ENCODE measurements at regions not wholly inside any gene's neighbourhood (a gene's known extent, or its start where the extent isn't known, plus 50 kb on each side); places are given as distances from the start of the nearest gene placed in this dataset.
"Not testable (repeated sequence)": the region's sequence is repeated elsewhere in the genome, so short reads cannot be mapped to it uniquely, and the experiment has no call there.

DNA sequence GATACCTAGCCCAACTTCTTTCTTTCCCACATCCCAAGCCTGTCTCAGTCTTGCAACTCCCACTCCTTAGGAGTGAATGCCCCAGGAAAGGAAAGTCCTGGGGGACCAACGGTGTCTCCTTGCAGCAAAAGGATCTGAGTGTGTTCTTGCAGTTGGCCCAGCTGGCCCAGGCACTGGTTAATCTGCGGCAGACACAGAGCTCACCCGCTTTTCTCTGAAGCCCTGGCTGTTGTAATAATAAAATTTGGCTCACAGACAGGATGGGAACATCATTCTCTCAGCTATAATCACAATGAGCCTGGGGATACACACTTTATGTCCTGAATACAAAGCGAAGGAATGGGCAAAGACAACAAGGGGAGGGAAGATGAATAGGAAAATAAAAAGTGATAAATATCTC lies 185.6 kb upstream of the ADRA1D start:
- peak; percentile 60 for ATAC-seq
- TF ChIP-seq ZFP30 (CRISPR knock-in tag; IDR thresholded peaks at IDR 0.05) (no peak), PPARA (CRISPR knock-in tag; IDR thresholded peaks at IDR 0.05; ENCODE audit: borderline replicate concordance) (no peak), ESRRG (CRISPR knock-in tag; IDR thresholded peaks at IDR 0.05) (no peak), TSHZ2 (CRISPR knock-in tag; IDR thresholded peaks at IDR 0.05) (no peak)

GRCh38 chr20:4431446-4431845 lies 182.4 kb upstream of the ADRA1D start:
- TF ChIP-seq TOX (CRISPR knock-in tag; IDR thresholded peaks at IDR 0.05; ENCODE audit: borderline replicate concordance), result no peak
- TF ChIP-seq, protein P1, sequence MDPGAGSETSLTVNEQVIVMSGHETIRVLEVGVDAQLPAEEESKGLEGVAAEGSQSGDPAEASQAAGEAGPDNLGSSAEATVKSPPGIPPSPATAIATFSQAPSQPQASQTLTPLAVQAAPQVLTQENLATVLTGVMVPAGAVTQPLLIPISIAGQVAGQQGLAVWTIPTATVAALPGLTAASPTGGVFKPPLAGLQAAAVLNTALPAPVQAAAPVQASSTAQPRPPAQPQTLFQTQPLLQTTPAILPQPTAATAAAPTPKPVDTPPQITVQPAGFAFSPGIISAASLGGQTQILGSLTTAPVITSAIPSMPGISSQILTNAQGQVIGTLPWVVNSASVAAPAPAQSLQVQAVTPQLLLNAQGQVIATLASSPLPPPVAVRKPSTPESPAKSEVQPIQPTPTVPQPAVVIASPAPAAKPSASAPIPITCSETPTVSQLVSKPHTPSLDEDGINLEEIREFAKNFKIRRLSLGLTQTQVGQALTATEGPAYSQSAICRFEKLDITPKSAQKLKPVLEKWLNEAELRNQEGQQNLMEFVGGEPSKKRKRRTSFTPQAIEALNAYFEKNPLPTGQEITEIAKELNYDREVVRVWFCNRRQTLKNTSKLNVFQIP (CRISPR knock-in tag; IDR thresholded peaks at IDR 0.05; ENCODE audit: borderline replicate concordance, low read depth), result no peak
- TF ChIP-seq CSDC2 (CRISPR knock-in tag; IDR thresholded peaks at IDR 0.05), result no peak
- TF ChIP-seq ZNF8 (CRISPR knock-in tag; IDR thresholded peaks at IDR 0.05), result no peak
- TF ChIP-seq RARB (CRISPR knock-in tag; IDR thresholded peaks at IDR 0.05), result no peak
- TF ChIP-seq ARNTL (CRISPR knock-in tag; IDR thresholded peaks at IDR 0.05; ENCODE audit: borderline replicate concordance, low read depth), result no peak
- TF ChIP-seq ZNF70 (CRISPR knock-in tag; IDR thresholded peaks at IDR 0.05), result no peak
- no peak for TF ChIP-seq ZC3H10 (CRISPR knock-in tag; IDR thresholded peaks at IDR 0.05)
- TF ChIP-seq ZFP30 (CRISPR knock-in tag; IDR thresholded peaks at IDR 0.05), result no peak
- no peak for TF ChIP-seq BACH2 (CRISPR knock-in tag; IDR thresholded peaks at IDR 0.05; ENCODE audit: borderline replicate concordance)
- no peak for TF ChIP-seq ZNF565 (CRISPR knock-in tag; conservative IDR thresholded peaks at IDR 0.05; ENCODE audit: low read depth)
- TF ChIP-seq ESRRG (CRISPR knock-in tag; IDR thresholded peaks at IDR 0.05), result no peak
- no peak for TF ChIP-seq TSHZ2 (CRISPR knock-in tag; IDR thresholded peaks at IDR 0.05)
- no peak for TF ChIP-seq OSR1 (CRISPR knock-in tag; IDR thresholded peaks at IDR 0.05)
- ATAC-seq, result no peak

DNA sequence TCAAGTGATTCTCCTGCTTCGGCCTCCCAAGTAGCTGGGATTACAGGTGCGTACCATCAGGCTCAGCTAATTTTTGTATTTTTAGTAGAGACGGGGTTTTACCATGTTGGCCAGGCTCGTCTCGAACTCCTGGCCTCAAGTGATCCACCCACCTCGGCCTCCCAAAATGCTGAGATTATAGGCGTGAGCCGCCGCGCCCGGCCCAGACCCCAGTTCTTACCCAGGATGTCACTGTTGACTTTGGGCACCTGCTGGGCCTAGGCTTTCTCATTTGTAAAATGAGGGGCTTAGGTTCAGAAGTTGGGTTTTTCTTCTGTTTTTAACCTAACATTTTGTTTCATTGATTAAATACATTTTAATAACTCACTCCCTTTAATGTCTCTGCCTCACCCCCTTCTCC lies 181.7 kb upstream of the ADRA1D start:
- ATAC-seq, result not testable (repeated sequence)

DNA sequence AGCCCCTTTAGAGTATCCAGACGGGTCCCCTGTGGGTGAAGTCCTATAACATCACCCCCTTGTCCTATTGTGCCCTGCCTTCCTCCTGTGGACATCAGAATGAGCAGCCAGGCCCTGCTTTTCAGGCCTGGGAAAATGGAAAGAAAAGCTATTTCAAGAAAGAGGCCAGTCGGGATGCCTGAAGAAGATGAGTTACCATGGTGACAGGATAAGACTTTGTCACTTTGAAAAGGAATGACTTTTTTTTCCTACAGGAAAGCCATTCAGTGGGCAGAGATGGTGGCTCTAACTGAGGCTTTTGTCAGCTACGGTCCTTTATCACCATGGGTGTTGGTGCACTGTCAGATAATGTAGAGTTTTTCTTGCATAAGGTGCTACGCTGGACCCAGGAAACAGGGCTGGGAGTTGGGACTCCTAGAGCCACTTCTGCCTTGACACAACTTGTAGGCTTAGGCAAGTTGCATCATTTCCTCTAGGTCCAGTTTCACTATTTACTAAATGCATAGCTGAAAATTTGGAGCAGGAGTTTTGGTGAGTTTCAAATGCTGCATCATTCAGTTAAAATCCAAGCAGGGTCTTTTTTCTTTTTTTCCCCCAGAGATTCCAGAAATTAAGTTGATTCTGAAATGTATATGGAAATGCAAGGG lies 179.0 kb upstream of the ADRA1D start:
- ATAC-seq, result no peak
- TF ChIP-seq ZFP30 (CRISPR knock-in tag; IDR thresholded peaks at IDR 0.05) (no peak), ARNTL (CRISPR knock-in tag; IDR thresholded peaks at IDR 0.05; ENCODE audit: borderline replicate concordance, low read depth) (no peak), PPARA (CRISPR knock-in tag; IDR thresholded peaks at IDR 0.05; ENCODE audit: borderline replicate concordance) (no peak), ISL1 (CRISPR knock-in tag; IDR thresholded peaks at IDR 0.05) (no peak), TSHZ2 (CRISPR knock-in tag; IDR thresholded peaks at IDR 0.05) (no peak), ZFP3 (CRISPR knock-in tag; IDR thresholded peaks at IDR 0.05) (no peak), TOX (CRISPR knock-in tag; IDR thresholded peaks at IDR 0.05; ENCODE audit: borderline replicate concordance) (no peak), SNAI2 (CRISPR knock-in tag; IDR thresholded peaks at IDR 0.05) (no peak), CREB5 (CRISPR knock-in tag; IDR thresholded peaks at IDR 0.05; ENCODE audit: low read depth) (no peak), ZNF565 (CRISPR knock-in tag; conservative IDR thresholded peaks at IDR 0.05; ENCODE audit: low read depth) (no peak), GLIS3 (CRISPR knock-in tag; IDR thresholded peaks at IDR 0.05) (no peak), OSR1 (CRISPR knock-in tag; IDR thresholded peaks at IDR 0.05) (no peak), TCF4 (CRISPR knock-in tag; IDR thresholded peaks at IDR 0.05; ENCODE audit: borderline replicate concordance) (no peak), ESRRG (CRISPR knock-in tag; IDR thresholded peaks at IDR 0.05) (no peak), BACH2 (CRISPR knock-in tag; IDR thresholded peaks at IDR 0.05; ENCODE audit: borderline replicate concordance) (no peak), RARB (CRISPR knock-in tag; IDR thresholded peaks at IDR 0.05) (no peak), ZC3H10 (CRISPR knock-in tag; IDR thresholded peaks at IDR 0.05) (no peak)
- TF ChIP-seq, protein P2, sequence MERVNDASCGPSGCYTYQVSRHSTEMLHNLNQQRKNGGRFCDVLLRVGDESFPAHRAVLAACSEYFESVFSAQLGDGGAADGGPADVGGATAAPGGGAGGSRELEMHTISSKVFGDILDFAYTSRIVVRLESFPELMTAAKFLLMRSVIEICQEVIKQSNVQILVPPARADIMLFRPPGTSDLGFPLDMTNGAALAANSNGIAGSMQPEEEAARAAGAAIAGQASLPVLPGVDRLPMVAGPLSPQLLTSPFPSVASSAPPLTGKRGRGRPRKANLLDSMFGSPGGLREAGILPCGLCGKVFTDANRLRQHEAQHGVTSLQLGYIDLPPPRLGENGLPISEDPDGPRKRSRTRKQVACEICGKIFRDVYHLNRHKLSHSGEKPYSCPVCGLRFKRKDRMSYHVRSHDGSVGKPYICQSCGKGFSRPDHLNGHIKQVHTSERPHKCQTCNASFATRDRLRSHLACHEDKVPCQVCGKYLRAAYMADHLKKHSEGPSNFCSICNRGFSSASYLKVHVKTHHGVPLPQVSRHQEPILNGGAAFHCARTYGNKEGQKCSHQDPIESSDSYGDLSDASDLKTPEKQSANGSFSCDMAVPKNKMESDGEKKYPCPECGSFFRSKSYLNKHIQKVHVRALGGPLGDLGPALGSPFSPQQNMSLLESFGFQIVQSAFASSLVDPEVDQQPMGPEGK (CRISPR knock-in tag; IDR thresholded peaks at IDR 0.05; ENCODE audit: borderline replicate concordance), result no peak
